ENCODE measurements at regions not wholly inside any gene's neighbourhood (a gene's known extent, or its start where the extent isn't known, plus 50 kb on each side); places are given as distances from the start of the nearest gene placed in this dataset.

GRCh38 chr9:78806492-78807160 is 509.7 kb downstream of the PSAT1 start:
- no peak for DNase-seq (ENCODE audit: low spot score)

DNA sequence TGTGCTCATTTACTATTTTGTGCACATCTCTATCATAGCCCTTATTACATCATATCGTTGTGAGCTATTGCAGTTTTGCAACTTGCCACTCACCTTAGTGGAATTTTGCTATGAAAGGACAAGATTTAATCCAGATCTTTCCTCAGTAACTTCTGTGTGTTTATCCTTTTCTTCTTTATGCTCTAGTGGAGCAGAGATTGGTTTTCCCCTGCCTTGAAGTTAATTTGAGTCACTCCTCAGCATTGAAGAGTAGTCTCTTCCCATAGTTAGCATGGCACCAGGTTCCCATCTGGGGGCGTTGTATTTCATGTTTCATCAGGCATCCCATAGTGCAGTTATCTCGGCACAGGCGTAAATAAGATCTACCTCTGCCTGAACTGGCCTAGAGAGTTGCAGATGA is 510.4 kb downstream of the PSAT1 start:
- DNase-seq (ENCODE audit: low spot score), result no peak

- no peak for DNase-seq (ENCODE audit: low spot score)
Measured at GRCh38 chr9:78808048-78808447, 511.1 kb downstream of the PSAT1 start.

DNA sequence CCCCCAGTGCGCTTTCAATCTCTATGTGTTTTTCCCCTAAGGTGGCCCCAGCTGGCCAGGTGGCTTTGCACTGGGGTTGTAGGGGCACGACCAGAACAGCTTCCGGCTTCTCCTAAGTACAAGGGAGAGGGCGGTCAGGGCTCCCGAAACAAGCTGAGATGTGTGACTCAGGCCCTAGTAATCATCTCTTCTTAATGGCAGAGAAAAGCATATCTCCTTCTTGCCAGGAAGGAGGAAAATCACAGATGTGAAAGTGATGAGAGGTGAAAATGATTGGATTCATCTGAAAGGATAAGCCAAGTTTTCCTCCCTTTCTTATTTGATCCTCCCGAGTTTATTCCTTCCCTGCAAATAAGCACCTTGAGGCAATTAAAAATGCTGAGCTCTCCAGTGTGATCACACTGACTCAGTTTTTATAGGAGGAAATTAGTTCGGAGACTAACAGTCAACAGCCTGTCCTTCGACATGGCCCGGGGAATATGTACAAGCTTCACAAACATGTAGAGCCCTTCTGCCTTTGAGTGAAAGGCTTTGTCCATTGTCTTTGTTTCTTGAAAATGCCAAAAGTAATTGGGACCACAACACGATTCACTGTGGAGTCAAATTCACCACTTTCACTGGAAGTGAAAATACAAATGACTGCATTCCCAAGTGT is 514.8 kb downstream of the PSAT1 start:
- peak; percentile 8 for DNase-seq (ENCODE audit: low spot score)

GRCh38 chr9:78812665-78813064 is 515.7 kb downstream of the PSAT1 start:
- no peak for DNase-seq (ENCODE audit: low spot score)

GRCh38 chr9:78813602-78814180 is 516.8 kb downstream of the PSAT1 start:
- no peak for DNase-seq (ENCODE audit: low spot score)

GRCh38 chr9:78821126-78821822 is 524.3 kb downstream of the PSAT1 start:
- DNase-seq (ENCODE audit: low spot score), result peak; percentile 68

- DNase-seq (ENCODE audit: low spot score), result no peak
Measured at GRCh38 chr9:78826527-78826926, 529.6 kb downstream of the PSAT1 start.

GRCh38 chr9:78828521-78828920 is 531.6 kb downstream of the PSAT1 start:
- no peak for DNase-seq (ENCODE audit: low spot score)

DNA sequence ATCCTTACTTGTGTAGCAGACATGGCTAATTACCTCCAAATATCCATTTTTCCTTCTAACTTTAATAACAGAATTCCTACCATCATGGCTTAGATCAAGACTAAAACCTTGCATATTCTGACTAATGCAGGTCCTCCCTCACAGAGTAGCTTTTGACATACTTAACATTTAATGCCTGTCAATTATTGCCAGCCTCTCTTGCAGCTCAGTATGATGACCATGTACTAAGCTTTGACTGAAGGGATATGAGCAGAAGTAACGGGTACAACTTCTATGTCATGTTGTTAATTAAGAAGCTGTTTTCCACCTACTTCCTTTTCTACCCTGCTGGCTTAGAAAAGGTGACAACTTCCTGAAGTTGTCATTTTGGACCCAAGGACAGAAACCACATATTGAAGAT is 533.4 kb downstream of the PSAT1 start:
- DNase-seq (ENCODE audit: low spot score), result no peak

- DNase-seq (ENCODE audit: low spot score), result no peak
Measured at GRCh38 chr9:78831726-78832125, 534.8 kb downstream of the PSAT1 start.

GRCh38 chr9:78835928-78836450 is 539.1 kb downstream of the PSAT1 start:
- DNase-seq (ENCODE audit: low spot score), result no peak

- no peak for DNase-seq (ENCODE audit: low spot score)
Measured at GRCh38 chr9:78839252-78839651, 542.3 kb downstream of the PSAT1 start.

DNA sequence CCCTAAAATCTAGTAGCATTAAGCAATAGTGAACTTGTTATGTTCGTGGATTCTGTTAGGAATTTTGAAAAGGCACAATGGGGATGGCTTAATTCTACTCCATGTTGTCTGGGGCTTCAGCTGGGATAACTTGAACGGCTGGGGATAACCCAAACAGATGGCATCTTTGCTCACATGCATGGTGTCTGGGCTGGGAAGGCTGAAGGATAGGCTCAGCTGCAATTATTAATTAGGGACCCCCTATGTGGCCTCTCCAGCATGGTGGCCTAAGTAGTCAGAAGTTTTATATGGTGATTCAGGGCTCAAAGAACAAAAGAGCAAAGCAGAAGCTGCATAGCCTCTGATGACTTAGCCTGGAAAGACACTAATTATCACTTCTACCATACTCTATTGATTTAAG is 551.1 kb downstream of the PSAT1 start:
- DNase-seq (ENCODE audit: low spot score), result no peak

- DNase-seq (ENCODE audit: low spot score), result peak; percentile 15
Measured at GRCh38 chr9:78856144-78856543, 559.2 kb downstream of the PSAT1 start.

GRCh38 chr9:78856781-78857180 is 559.9 kb downstream of the PSAT1 start:
- no peak for DNase-seq (ENCODE audit: low spot score)

GRCh38 chr9:78857373-78858225 is 560.7 kb downstream of the PSAT1 start:
- no peak for DNase-seq (ENCODE audit: low spot score)

- no peak for DNase-seq (ENCODE audit: low spot score)
Measured at GRCh38 chr9:78858266-78858665, 561.3 kb downstream of the PSAT1 start.

DNA sequence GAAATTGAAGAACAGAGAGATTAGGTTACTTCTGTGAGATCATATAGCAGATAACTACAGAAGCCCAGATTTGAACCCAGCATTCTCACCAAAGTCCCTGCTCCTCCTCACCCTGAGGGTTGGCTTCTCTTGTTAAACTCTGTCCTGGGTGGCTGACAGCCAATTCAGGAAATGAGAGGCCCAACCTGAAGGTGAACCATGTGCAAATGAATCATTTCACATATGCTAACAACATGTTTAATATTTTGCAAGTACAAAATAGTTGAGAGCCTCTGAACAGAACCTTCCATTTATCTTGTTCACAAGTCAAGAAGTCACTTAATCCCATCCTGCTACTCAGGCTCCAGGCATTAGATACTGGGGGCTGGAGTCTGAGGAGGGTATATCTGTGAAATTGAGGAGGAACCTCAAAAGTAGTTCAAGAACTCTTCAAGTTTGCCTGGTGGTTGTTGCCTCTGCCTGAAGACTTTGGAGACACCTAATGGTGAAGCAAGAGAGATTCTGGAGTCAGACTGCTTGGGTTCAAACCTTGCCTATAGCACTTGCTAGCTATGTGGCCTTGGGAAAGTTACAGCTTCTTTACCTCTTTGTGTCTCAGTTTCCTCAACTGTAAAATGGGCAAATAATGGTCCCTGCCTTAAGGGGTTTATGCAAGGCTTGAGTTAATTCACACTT is 564.0 kb downstream of the PSAT1 start:
- DNase-seq (ENCODE audit: low spot score), result no peak

- DNase-seq (ENCODE audit: low spot score), result no peak
Measured at GRCh38 chr9:78863531-78863930, 566.6 kb downstream of the PSAT1 start.

GRCh38 chr9:78865737-78866136 is 568.8 kb downstream of the PSAT1 start:
- DNase-seq (ENCODE audit: low spot score), result no peak
